GM23338 (cell line): ENCODE measurements at regions not wholly inside any gene's neighbourhood (a gene's known extent, or its start where the extent isn't known, plus 50 kb on each side); places are given as distances from the start of the nearest gene placed in this dataset.

ENCODE experiments used
- ATAC-seq: fragments of 200-7000 bp; cut with Tn5 transposase; 3 replicates; pipeline ENCODE4 v1.9.1; 2020
- DNase-seq: peaks from one replicate; pipeline ENCODE4 v3.0.0-alpha.2; 2015; ENCODE audit warnings: low spot score
- H2AFZ ChIP-seq: fragments of 200-600 bp; sonication (generic); 2 replicates; pipeline ENCODE4 v1.8.0; 2016; ENCODE audit warnings: antibody characterized with exemption, mild to moderate bottlenecking, moderate library complexity
- H3F3A ChIP-seq: fragments of 200-600 bp; sonication (generic); replicated peaks from 2 replicates; pipeline ENCODE4 v1.8.0; 2017; ENCODE audit warnings: antibody characterized with exemption, mixed run types, low read depth
- H3K27ac ChIP-seq: fragments of 200-600 bp; sonication (generic); 2 replicates; pipeline ENCODE4 v1.6.1; 2016; ENCODE audit warnings: low read depth
- H3K27me3 ChIP-seq: fragments of 200-600 bp; sonication (generic); 2 replicates; pipeline ENCODE4 v1.8.0; 2016; ENCODE audit warnings: mild to moderate bottlenecking, mixed run types, moderate library complexity; ENCODE audit not compliant: insufficient read depth
- H3K36me3 ChIP-seq: fragments of 200-600 bp; sonication (generic); 2 replicates; pipeline ENCODE4 v1.8.0; 2016; ENCODE audit warnings: mild to moderate bottlenecking; ENCODE audit not compliant: insufficient read depth
- H3K4me1 ChIP-seq: fragments of 200-600 bp; sonication (generic); 2 replicates; pipeline ENCODE4 v1.8.0; 2016; ENCODE audit warnings: mild to moderate bottlenecking, moderate library complexity; ENCODE audit not compliant: insufficient read depth
- H3K4me2 ChIP-seq: fragments of 200-600 bp; sonication (generic); 2 replicates; pipeline ENCODE4 v1.7.1; 2017; ENCODE audit warnings: mixed run types
- H3K4me3 ChIP-seq: fragments of 200-600 bp; sonication (generic); 2 replicates; pipeline ENCODE4 v1.6.1; 2016; ENCODE audit warnings: mixed run types
- H3K79me2 ChIP-seq: fragments of 200-600 bp; sonication (generic); replicated peaks from 2 replicates; pipeline ENCODE4 v1.8.0; 2017; ENCODE audit warnings: mild to moderate bottlenecking; ENCODE audit not compliant: insufficient read depth
- H3K9me2 ChIP-seq: fragments of 200-600 bp; sonication (generic); 2 replicates; pipeline ENCODE4 v1.8.0; 2017; ENCODE audit not compliant: insufficient read depth
- H4K20me1 ChIP-seq: fragments of 200-600 bp; sonication (generic); replicated peaks from 2 replicates; pipeline ENCODE4 v1.8.0; 2017; ENCODE audit warnings: mild to moderate bottlenecking; ENCODE audit not compliant: insufficient read depth
- H3K27ac Mint-ChIP-seq: 2 replicates; pipeline ENCODE4 v1.8.0; 2020; ENCODE audit warnings: inconsistent platforms, mild to moderate bottlenecking, moderate library complexity, mixed read lengths
- H3K27me3 Mint-ChIP-seq: 3 replicates; pipeline ENCODE4 v1.8.0; 2022; ENCODE audit warnings: low read depth, mild to moderate bottlenecking, moderate library complexity, mixed read lengths, inconsistent platforms; ENCODE audit not compliant: insufficient read depth, poor library complexity
- H3K36me3 Mint-ChIP-seq: 3 replicates; pipeline ENCODE4 v1.8.0; 2021; ENCODE audit warnings: low read depth, mild to moderate bottlenecking, inconsistent platforms, moderate library complexity, mixed read lengths
- H3K4me1 Mint-ChIP-seq: 3 replicates; pipeline ENCODE4 v1.8.0; 2020; ENCODE audit warnings: mild to moderate bottlenecking, inconsistent platforms, mixed read lengths
- H3K4me3 Mint-ChIP-seq: 3 replicates; pipeline ENCODE4 v1.8.0; 2021; ENCODE audit warnings: moderate library complexity, mild to moderate bottlenecking, inconsistent platforms, mixed read lengths
- H3K9me3 Mint-ChIP-seq: 3 replicates; pipeline ENCODE4 v1.8.0; 2020; ENCODE audit warnings: moderate library complexity, mild to moderate bottlenecking, inconsistent platforms, mixed read lengths
- CREB1 ChIP-seq: fragments of 250-450 bp; sonication (Bioruptor Pico); IDR thresholded peaks from 2 replicates; pipeline ENCODE4 v1.5.0; 2020; ENCODE audit warnings: low read depth, mild to moderate bottlenecking, moderate library complexity
- CTCF ChIP-seq, 2 experiments: fragments of 200-600 bp in 1 of 2; sonication (generic) in 1 of 2; conservative IDR thresholded peaks; 2 replicates each; pipeline versions ENCODE4 v1.5.1 to v1.6.1; 2016 to 2017; ENCODE audit warnings: antibody characterized with exemption in 2 of 2, low read depth in 2 of 2, mild to moderate bottlenecking in 2 of 2, moderate library complexity in 1 of 2
- ETS1 ChIP-seq: IDR thresholded peaks from 2 replicates; pipeline ENCODE4 v1.6.1; 2016; ENCODE audit warnings: antibody characterized with exemption
- EZH2 ChIP-seq: fragments of 200-600 bp; sonication (generic); IDR thresholded peaks from one replicate; pipeline ENCODE4 v1.8.0; 2017; ENCODE audit warnings: antibody characterized with exemption, mild to moderate bottlenecking, low read depth; ENCODE audit not compliant: unreplicated experiment
- EZH2phosphoT487 ChIP-seq: fragments of 200-600 bp; sonication (generic); IDR thresholded peaks from one replicate; pipeline ENCODE4 v1.8.1; 2018; ENCODE audit warnings: antibody characterized with exemption; ENCODE audit not compliant: unreplicated experiment
- JUNB ChIP-seq: IDR thresholded peaks from one replicate; pipeline ENCODE4 v1.6.1; 2016; ENCODE audit warnings: antibody characterized with exemption; ENCODE audit not compliant: unreplicated experiment
- NANOG ChIP-seq: IDR thresholded peaks from 2 replicates; pipeline ENCODE4 v1.6.1; 2016; ENCODE audit warnings: antibody characterized with exemption, borderline replicate concordance
- POLR2AphosphoS5 ChIP-seq: IDR thresholded peaks from 2 replicates; pipeline ENCODE4 v1.6.1; 2016; ENCODE audit warnings: antibody characterized with exemption, low read depth
- REST ChIP-seq: IDR thresholded peaks from one replicate; pipeline ENCODE4 v1.6.1; 2018; ENCODE audit warnings: antibody characterized with exemption; ENCODE audit not compliant: unreplicated experiment
- STAT1 ChIP-seq: IDR thresholded peaks from one replicate; pipeline ENCODE4 v1.6.1; 2016; ENCODE audit warnings: antibody characterized with exemption; ENCODE audit not compliant: unreplicated experiment
- ZNF114 ChIP-seq: fragments of 250-450 bp; sonication (Bioruptor Pico); IDR thresholded peaks from 2 replicates; pipeline ENCODE4 v1.5.0; 2020; ENCODE audit warnings: mild to moderate bottlenecking, moderate library complexity
- ZNF331 ChIP-seq: fragments of 250-450 bp; sonication (Bioruptor Pico); IDR thresholded peaks from 2 replicates; pipeline ENCODE4 v1.5.0; 2020; ENCODE audit warnings: low read depth, mild to moderate bottlenecking, moderate library complexity
- ZNF462 ChIP-seq: fragments of 250-450 bp; sonication (Bioruptor Pico); IDR thresholded peaks from 2 replicates; pipeline ENCODE4 v1.5.0; 2020; ENCODE audit warnings: mild to moderate bottlenecking, moderate library complexity

GRCh38 chr11:92163879-92164278 lies 60.7 kb upstream of the FAT3 start:
- TF ChIP-seq NANOG: no peak
- no peak for TF ChIP-seq JUNB
- no peak for TF ChIP-seq CTCF (conservative IDR thresholded peaks at IDR 0.05; ENCODE audit: low read depth in 2 of 2)
- TF ChIP-seq EZH2: no peak
- no peak for TF ChIP-seq POLR2AphosphoS5
- no peak for TF ChIP-seq ZNF462 (CRISPR knock-in tag)
- TF ChIP-seq ZNF114 (CRISPR knock-in tag): no peak
- no peak for TF ChIP-seq EZH2phosphoT487
- TF ChIP-seq ETS1: no peak
- TF ChIP-seq STAT1: no peak
- no peak for TF ChIP-seq CREB1 (CRISPR knock-in tag)
- TF ChIP-seq ZNF331: no peak
- TF ChIP-seq REST: no peak
- peaks cover 7% of the 10 kb centered on the region for H3K36me3 Mint-ChIP-seq
- DNase-seq: no peak
- H3K9me3 Mint-ChIP-seq: peaks cover 11% of the 10 kb centered on the region
- Histone ChIP-seq H3K4me3 (no peak overlapping the region), H2AFZ (no peak overlapping the region), H3K79me2 (no peaks in the 10 kb centered on the region), H3K4me1 (0 out of 2 replicates have a peak, but pooled peaks cover 2% of the 10 kb centered on the region), H3K9me2 (no peaks in the 10 kb centered on the region), H4K20me1 (no peaks in the 10 kb centered on the region), H3K4me2 (no peak overlapping the region), H3K27ac (no peak overlapping the region), H3K27me3 (no peaks in the 10 kb centered on the region), H3F3A (no peaks in the 10 kb centered on the region), H3K36me3 (peaks cover 5% of the 10 kb centered on the region)
- peaks cover 3% of the 10 kb centered on the region for H3K4me1 Mint-ChIP-seq
- H3K27ac Mint-ChIP-seq: no peak overlapping the region
- no peak for ATAC-seq
- peaks cover 2% of the 10 kb centered on the region for H3K27me3 Mint-ChIP-seq
- no peak overlapping the region for H3K4me3 Mint-ChIP-seq
